Amniotic stem cell (primary cell): ENCODE measurements at regions not wholly inside any gene's neighbourhood (a gene's known extent, or its start where the extent isn't known, plus 50 kb on each side); places are given as distances from the start of the nearest gene placed in this dataset.
A peak's percentile ranks its signal among the peaks of the same experiment; 100 is the strongest.

Source experiments
- DNase-seq: peaks from one replicate; lab custom pipeline; 2025; lab: John Stamatoyannopoulos, UW

DNA sequence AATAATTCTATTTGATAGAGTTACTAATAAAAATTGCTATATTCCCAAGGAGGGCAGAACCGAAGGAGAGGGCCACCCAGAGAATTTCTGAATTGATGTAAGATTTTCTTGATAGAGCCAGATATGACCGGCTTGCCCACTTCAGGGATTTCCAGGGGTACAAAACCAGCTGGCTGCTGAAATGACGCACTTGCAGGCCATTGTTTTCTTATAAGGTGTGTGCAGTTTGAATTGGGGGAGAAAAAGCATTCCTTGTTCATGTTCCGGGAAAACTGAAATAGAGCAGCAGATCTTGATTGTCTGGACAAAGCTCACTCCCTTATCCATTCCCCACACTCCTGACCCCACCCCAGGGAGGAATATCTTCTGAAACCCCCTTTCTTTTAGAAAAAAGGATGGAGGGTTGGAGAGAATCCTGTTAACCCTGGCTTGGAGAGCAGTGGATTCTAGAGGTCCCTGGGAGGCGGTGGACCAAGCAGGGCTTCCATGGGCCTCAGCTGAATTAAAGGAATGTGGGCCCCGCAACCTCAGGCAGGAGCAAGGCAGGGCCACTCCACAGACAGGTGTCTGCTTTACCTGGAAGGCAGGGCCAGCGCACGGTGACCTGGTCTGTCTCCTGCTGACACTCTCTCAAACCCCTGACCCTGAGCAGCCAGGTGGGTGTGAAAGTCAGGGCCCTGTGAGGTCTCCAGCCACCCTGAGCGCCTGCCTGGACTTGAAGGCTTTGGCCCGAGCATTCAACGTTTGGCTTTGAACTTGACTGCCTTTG is 96.4 kb downstream of the TMEM170B start:
- no peak for DNase-seq

GRCh38 chr6:11634948-11635347 is 97.4 kb downstream of the TMEM170B start:
- DNase-seq: no peak

- no peak for DNase-seq
Observed at GRCh38 chr6:11636121-11636520, 98.6 kb downstream of the TMEM170B start.

DNA sequence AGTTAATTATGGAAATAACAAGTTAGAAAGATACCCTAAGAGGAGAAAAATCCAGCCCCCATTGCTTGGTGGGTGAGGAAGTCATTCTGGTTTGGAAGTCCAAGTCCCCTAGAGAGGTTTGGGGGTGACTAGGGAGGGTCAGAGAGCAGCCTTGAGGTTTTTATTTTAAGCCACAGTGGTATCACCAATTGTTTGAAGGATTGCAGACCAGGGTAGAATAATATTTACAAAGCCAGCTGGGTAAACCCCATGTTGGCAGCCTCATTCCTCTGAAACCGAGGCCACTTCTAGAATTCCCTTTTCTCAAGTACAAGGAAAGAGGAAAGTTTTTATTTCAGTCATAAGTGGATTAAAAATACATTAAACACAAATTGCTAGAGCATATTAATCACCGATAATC is 99.7 kb downstream of the TMEM170B start:
- no peak for DNase-seq

DNA sequence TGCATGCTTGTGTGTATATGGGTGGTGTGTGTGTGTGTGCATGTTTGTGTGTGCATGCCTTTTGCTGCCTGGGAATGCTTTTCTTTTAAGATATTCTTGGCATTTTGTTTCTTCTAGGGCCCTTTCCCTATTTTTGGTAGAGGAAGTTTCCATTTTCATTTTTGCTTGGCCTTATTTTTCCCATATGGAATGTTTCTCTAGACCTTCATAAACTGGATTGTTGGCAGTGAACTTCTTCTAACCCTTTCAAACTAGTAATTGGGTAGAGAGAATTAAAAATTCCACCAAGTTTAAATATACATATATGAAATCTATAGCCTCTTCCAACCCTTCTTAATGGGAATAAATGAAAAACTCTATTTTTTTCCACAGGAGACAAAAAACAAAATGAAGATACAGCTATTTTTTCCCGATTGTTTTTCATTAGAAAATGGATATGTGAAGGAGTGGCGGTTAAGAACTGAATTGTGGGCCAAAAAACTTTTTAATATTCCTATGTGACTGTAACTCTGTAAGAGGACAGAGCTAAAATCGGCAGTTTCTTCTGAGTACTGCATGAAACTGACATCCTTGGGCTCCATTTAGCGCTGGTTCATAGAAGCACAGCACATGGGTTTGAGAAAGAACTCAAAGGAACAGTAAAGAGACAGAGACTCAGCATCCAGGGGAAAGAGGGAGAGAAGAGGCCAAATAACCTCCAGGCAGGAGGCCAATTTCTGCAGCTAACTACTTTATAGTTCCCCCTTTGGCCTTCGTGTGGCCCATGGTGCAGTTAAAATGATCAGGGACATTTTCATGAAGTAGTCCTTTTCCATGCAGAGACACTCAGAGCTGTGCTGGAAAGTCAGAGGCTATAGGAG is 102.1 kb downstream of the TMEM170B start:
- DNase-seq: no peak

DNA sequence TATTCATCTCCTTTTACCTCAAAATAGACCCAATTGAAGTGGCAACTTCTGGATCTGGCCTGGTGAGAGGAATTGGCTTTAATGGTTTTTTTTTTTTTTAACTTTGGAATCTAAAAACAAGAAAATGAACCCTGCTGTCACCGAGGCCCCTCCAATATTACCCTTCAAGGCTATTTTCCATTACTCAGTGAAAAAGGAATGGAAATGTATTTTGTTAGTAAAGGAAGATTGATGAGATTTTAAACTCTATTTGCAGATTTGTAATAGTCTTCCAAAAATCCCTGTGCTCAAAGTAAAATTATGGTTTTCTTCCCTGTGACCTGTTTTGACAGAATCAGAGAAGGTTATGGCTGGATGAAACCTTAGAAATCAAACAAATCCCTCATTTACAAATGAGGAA is 102.9 kb downstream of the TMEM170B start:
- DNase-seq: no peak

GRCh38 chr6:11644071-11644470 is 106.5 kb downstream of the TMEM170B start:
- no peak for DNase-seq

DNA sequence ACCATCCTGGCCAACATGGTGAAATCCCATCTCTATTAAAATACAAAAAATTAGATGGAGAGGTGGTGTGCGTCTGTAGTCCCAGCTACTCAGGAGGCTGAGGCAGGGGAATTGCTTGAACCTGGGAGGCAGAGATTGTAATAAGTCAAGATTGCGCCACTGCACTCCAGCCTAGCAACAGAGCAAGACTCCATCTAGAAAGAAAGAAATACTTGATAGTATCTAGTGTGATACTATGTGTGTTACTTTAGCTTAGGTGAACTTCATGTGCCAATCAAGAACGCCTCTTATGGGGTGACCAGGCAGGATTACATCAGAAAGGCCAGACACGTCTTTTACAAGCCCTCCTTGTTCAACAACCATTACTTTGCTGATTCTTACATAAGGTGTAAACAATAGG is 107.1 kb downstream of the TMEM170B start:
- no peak for DNase-seq

DNA sequence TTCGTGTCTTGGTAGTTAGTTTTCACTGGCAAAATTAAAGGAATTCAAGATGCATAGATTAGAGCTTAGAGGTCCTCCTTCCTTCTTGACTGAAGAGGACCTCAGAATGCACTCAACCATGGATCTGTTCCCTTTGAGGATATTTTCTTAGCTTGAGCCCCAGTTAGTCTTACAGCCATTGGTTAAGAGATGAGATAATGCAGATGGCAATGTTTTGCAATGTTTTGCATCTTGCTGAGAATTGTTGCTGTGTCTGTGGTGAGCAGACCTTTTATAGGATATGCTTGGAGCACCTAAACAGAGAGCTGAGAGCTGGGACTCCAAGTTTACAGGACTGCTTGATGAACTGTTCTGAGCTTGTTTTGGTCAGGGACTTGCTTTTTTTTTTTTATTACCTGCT is 107.5 kb downstream of the TMEM170B start:
- DNase-seq: no peak

DNA sequence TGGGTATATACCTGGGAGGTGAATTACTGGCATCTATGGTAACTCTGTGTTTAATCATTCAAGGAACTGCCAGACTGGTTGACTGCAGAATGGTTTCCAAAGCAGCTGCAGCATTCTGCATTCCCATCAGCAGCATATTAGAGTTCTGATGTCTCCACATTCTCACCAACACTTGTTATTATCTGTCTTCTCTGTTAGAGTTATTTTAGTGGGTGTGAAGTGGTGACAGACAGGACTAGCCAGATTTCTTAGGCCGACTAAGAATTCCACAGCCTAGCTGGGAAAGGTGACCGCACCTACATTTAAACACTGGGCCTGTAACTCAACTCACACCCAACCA is 110.9 kb downstream of the TMEM170B start:
- no peak for DNase-seq

- DNase-seq: no peak
Observed at GRCh38 chr6:11648889-11649288, 111.3 kb downstream of the TMEM170B start.

DNA sequence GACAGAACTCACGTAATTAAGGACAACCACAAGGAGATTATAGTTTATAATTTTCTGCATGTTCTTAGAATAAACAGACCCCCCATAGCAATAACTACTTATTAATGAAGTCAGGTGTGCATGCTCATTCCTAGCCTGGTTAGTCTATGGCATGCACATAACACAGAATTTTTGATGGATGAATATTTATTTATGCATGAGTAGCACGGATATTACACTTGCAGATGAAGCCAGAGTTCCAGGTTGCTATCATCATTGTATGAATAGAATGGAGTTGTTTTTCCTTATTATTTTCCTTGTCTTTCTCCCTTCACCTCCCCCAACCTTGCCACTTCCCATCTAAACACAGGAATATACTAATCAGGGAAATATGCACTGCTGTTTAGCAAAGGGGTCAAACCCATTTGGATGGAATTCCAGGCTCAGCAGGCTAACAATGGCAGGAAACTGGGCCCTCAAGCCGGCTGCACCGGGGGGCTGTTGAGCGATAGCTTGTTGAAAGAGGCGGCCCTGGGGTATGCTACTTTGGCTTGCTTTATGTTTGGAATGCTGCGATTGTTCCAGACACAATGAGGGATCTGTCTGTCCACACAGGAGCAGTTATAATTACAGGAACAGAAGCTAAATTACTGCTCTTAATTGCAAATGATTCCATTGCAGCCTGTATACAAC is 112.6 kb downstream of the TMEM170B start:
- no peak for DNase-seq

GRCh38 chr6:11650711-11651110 is 113.2 kb downstream of the TMEM170B start:
- DNase-seq: no peak

GRCh38 chr6:11653028-11653583 is 115.6 kb downstream of the TMEM170B start:
- DNase-seq: peak; percentile 69

DNA sequence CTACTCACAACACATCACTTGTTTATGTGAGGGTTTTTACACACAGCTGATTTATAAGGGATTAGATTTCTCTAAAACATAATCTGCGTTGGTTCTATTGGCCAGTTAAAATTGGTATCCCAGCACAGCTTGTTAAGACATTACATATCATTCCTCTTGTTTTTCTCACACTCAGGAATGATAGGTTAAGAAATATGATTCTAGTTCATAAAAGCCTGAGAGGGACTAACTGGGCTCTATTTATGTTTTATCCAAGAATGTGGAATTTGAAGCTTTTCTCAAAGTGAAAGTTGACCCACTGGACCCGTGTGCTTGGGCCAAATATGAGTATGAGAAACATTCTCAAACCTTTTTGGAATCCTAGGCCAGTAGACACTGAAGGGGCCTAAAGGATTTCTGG is 117.3 kb downstream of the TMEM170B start:
- no peak for DNase-seq

DNA sequence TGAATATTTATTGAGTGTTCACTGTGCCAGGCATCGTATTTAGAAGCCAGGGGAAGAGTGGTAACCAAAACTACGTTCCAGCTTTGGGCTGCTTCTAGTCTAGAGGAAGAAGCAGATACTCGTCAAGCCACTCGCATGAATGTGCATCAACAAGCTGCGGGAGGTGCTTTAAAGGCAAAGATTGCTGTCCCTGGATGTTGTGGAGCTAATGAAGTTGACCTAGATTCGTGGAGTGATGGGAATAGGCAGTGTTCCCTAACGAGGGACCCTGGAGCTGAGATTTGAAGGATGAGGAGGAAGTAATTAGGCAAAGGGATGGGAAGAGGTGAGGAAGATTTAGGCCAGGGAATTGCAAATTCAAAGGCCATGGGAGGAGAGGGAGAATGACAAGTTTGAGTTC is 118.9 kb downstream of the TMEM170B start:
- DNase-seq: no peak

DNA sequence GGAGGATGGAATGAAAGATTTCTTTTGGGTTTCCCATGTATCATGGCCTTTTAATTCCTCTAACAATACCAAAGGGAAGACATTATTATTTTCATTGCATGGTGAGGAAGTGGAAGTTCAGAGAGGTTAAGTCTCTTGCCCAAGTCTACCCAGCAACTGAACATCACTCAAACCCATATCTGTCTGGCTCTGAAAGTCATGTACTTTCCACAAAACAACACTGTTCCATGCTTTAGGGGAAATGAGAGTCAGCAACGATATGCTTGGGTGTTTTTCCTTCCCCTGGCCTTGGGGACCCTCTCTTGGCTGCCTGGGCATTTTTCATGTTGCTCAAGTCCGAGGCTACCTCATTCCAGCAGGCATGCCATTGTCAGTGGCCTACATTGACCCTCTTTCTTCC is 118.8 kb downstream of the ADTRP start:
- no peak for DNase-seq

DNA sequence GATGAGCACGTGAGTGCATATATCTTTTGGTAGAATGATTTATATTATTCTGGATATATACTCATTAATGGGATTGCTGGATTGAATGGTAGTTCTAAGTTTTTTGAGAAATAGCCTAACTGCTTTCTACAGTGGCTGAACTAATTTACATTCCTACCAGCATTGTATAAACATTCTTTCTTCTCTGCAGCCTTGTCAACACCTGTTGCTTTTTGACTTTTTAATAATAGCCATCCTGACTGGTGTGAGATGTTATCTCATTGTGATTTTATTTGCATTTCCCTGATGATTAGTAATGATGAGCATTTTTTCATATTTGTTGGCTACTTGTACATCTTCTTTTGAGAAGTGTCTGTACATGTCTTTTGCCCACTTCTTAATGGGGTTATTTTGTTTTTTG is 116.3 kb downstream of the ADTRP start:
- no peak for DNase-seq

DNA sequence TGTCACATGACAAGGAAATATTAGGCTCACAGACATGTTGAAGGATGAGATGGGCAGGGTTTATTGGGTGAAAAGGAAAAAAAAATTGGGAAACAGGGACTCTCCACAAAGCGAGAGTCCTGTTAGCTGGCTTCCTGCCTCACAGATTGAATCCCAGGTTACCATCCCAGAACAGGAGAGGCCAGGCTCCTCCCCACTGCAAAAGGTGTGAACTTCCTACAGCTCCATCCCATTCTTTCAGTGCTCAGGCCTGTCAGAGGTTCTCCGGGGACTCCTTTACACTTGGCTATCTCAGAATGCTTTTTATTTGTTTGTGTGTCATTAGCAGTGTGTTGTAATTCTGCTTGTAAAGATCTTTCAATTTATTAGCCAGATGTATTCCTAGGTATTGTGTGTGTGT is 115.1 kb downstream of the ADTRP start:
- no peak for DNase-seq
